Muscle of leg (tissue), 3 donors: ENCODE measurements at regions not wholly inside any gene's neighbourhood (a gene's known extent, or its start where the extent isn't known, plus 50 kb on each side); places are given as distances from the start of the nearest gene placed in this dataset.

ENCODE experiments used
- DNase-seq: peaks from one replicate; pipeline ENCODE4 v3.0.0; 2013
- H3K27ac ChIP-seq: one replicate; pipeline ENCODE4 v1.5.1; 2013; ENCODE audit warnings: mild to moderate bottlenecking, low read length, control low read depth
- H3K27me3 ChIP-seq: one replicate; pipeline ENCODE4 v1.6.1; 2013; ENCODE audit warnings: low read length; ENCODE audit not compliant: control insufficient read depth, insufficient read depth
- H3K36me3 ChIP-seq: one replicate; pipeline ENCODE4 v1.6.1; 2013; ENCODE audit warnings: low read length; ENCODE audit not compliant: control insufficient read depth, insufficient read depth
- H3K4me1 ChIP-seq: one replicate; pipeline ENCODE4 v1.6.1; 2013; ENCODE audit warnings: low read length; ENCODE audit not compliant: control insufficient read depth, insufficient read depth
- H3K4me3 ChIP-seq: one replicate; pipeline ENCODE4 v1.5.1; 2013; ENCODE audit warnings: low read length, control low read depth
- H3K9me3 ChIP-seq: replicated peaks from 2 replicates; pipeline ENCODE4 v1.6.1; 2013; ENCODE audit warnings: low read depth, low read length; ENCODE audit not compliant: control insufficient read depth
- WGBS: methylation state at CpG from one replicate; pipeline ENCODE4 v1.1.5; 2013; ENCODE audit warnings: missing lambda C conversion rate; ENCODE audit not compliant: insufficient coverage; 5-methylcytosine and 5-hydroxymethylcytosine counted together

DNA sequence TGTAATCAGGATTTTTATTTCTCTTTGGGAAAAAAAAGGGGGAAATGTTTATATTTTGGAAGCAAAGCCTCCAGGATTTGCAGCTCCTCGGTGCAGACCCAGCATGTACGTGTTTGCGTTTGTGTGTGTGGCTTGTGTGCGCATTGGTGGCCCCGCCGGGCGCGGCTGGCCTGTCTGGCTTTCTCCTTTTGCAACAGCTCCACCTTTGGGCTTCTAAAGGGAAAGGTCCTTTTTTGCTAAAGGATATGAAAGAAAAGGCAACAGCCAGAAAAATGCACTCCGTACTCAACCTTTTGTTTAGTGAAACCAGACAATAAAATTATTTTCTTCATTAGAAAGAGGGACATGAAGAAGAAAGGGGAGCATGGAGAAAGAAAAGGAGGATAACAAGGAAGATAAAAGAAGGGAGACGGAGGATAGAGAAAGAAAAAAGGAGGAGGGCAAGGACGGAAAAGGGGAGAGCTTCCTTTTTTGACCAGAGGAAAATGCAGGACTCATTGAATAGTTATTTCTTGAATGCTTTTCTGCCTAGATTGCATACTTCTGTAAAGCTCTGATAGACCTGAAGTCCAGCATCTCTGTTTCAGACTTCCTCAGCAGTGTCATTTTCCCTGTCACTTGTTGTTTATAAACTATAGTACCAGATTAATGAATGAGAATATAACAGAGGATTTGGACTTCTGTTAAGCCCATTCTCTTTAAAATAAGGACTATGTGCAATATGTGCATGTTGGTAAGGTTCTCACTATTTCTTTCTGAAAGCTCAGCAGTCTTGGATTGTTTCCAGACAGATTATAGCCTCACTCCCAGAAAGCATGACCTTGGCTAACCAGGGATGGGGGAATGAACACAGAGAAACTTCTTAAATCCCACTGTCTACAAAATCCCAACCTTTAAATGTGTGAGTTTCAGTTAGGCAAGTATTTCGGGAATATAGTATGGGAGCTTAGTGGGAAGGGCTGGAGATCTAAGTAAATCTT is 563.1 kb upstream of the PIK3C3 start:
- Histone ChIP-seq H3K4me3 (peak overlapping the region; percentile 22), H3K27me3 (no peaks in the 10 kb centered on the region), H3K4me1 (no peaks in the 10 kb centered on the region), H3K9me3 (no peaks in the 10 kb centered on the region), H3K27ac (no peak overlapping the region), H3K36me3 (no peaks in the 10 kb centered on the region)
- DNase-seq: peak; percentile 81
- WGBS: 8% methylated on average over 6 of the region's 12 CpGs

- no peak overlapping the region for H3K27ac ChIP-seq
- no peaks in the 10 kb centered on the region for H3K27me3 ChIP-seq
- no peaks in the 10 kb centered on the region for H3K36me3 ChIP-seq
- no peak overlapping the region for H3K4me3 ChIP-seq
- no peaks in the 10 kb centered on the region for H3K4me1 ChIP-seq
- WGBS: 60% methylated on average over 2 of the region's 9 CpGs
- DNase-seq: peak; percentile 26
- H3K9me3 ChIP-seq: no peaks in the 10 kb centered on the region
Measured at GRCh38 chr18:41390309-41390708, 564.7 kb upstream of the PIK3C3 start.

DNA sequence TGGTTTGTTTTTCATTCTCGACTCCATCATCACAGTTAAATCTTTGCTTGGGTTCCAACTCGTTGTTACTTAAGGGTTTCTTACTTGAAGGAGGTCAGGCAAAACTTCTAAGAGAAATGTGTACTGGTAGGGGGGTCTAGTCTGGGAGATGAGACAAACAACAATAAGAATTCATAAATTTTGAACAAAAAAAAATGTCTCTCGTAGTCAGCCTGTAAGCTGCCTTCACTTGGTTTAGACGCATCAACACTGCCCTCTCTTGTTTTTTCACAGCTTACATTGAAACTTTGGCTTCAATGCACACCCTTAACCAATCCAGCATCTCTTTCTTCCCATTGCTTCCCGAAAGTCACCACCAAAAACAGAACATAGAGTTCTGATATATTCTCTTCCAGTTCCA is 576.4 kb upstream of the PIK3C3 start:
- peak; percentile 74 for DNase-seq
- Histone ChIP-seq H3K4me1 (no peaks in the 10 kb centered on the region), H3K27ac (no peak overlapping the region), H3K9me3 (no peaks in the 10 kb centered on the region), H3K4me3 (no peak overlapping the region), H3K36me3 (no peaks in the 10 kb centered on the region), H3K27me3 (no peaks in the 10 kb centered on the region)
- WGBS: 37% methylated on average over 2 of the region's 5 CpGs

GRCh38 chr18:41373612-41374011 is 581.4 kb upstream of the PIK3C3 start:
- DNase-seq: no peak
- Histone ChIP-seq H3K27me3 (no peaks in the 10 kb centered on the region), H3K4me3 (no peak overlapping the region), H3K9me3 (no peaks in the 10 kb centered on the region), H3K27ac (no peak overlapping the region), H3K4me1 (no peaks in the 10 kb centered on the region), H3K36me3 (no peaks in the 10 kb centered on the region)

GRCh38 chr18:41372046-41372665 is 582.9 kb upstream of the PIK3C3 start:
- Histone ChIP-seq H3K9me3 (no peaks in the 10 kb centered on the region), H3K4me3 (no peak overlapping the region), H3K27me3 (no peaks in the 10 kb centered on the region), H3K4me1 (no peaks in the 10 kb centered on the region), H3K36me3 (no peaks in the 10 kb centered on the region), H3K27ac (no peak overlapping the region)
- DNase-seq: no peak
- 80% methylated on average over 3 of the region's 10 CpGs for WGBS

- DNase-seq: peak; percentile 17
- no peaks in the 10 kb centered on the region for H3K27me3 ChIP-seq
- no peaks in the 10 kb centered on the region for H3K36me3 ChIP-seq
- no peak overlapping the region for H3K27ac ChIP-seq
- no peaks in the 10 kb centered on the region for H3K9me3 ChIP-seq
- H3K4me1 ChIP-seq: no peaks in the 10 kb centered on the region
- no peak overlapping the region for H3K4me3 ChIP-seq
- 95% methylated on average over 2 of the region's 5 CpGs for WGBS
Measured at GRCh38 chr18:41371156-41372045, 583.6 kb upstream of the PIK3C3 start.

DNA sequence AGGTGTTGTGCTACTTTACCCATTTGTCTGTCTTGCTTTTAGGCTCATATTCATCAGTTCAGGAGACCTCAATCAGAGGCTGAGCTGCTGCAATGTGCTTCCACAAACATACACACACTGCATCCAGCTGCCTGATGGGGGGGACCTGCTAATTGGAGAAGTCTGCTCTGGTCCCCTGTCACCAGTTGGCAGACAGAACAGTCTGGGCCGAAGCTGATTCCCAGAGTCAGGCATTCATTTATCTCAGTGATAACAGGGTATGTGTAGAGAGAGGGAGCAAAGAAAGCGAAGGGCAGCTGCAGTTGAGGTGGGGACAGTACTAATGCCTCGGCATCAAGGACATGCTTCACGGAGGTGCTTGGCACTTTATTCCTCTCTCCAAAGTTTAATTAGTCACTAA is 584.3 kb upstream of the PIK3C3 start:
- Histone ChIP-seq H3K36me3 (no peaks in the 10 kb centered on the region), H3K4me1 (no peaks in the 10 kb centered on the region), H3K27ac (no peak overlapping the region), H3K9me3 (no peaks in the 10 kb centered on the region), H3K4me3 (no peak overlapping the region), H3K27me3 (no peaks in the 10 kb centered on the region)
- DNase-seq: no peak
- WGBS: no CpG with 5 or more reads among the region's 4 CpGs

DNA sequence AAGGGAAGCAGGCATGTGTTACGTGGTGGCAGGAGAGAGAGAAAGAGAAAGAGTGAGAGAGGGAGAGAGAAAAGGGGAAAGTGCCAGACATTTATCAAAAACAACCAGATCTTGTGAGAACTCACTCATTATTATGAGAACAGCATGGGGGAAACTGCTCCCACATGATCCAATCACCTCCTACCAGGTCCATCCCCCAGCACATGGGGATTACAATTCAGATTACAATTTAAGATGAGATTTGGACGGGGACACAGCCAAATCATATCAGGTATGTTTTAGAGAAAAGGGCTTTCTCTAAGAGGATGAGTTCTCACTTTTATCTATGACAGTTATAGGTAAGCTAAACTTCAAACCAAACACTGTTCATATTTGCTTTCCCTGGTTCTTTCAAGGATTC is 597.3 kb upstream of the PIK3C3 start:
- no peaks in the 10 kb centered on the region for H3K9me3 ChIP-seq
- H3K4me1 ChIP-seq: no peaks in the 10 kb centered on the region
- WGBS: 100% methylated on average over 1 of the region's 2 CpGs
- DNase-seq: no peak
- no peak overlapping the region for H3K4me3 ChIP-seq
- no peaks in the 10 kb centered on the region for H3K27me3 ChIP-seq
- no peaks in the 10 kb centered on the region for H3K36me3 ChIP-seq
- H3K27ac ChIP-seq: no peak overlapping the region

- H3K9me3 ChIP-seq: no peaks in the 10 kb centered on the region
- H3K36me3 ChIP-seq: no peaks in the 10 kb centered on the region
- no peak overlapping the region for H3K27ac ChIP-seq
- WGBS: no CpG with 5 or more reads among the region's 3 CpGs
- no peak overlapping the region for H3K4me3 ChIP-seq
- no peaks in the 10 kb centered on the region for H3K4me1 ChIP-seq
- no peaks in the 10 kb centered on the region for H3K27me3 ChIP-seq
- DNase-seq: no peak
Measured at GRCh38 chr18:41353777-41354528, 601.1 kb upstream of the PIK3C3 start.
